Immature natural killer cell (primary cell): ENCODE measurements at regions not wholly inside any gene's neighbourhood (a gene's known extent, or its start where the extent isn't known, plus 50 kb on each side); places are given as distances from the start of the nearest gene placed in this dataset.
"Not testable (repeated sequence)": the region's sequence is repeated elsewhere in the genome, so short reads cannot be mapped to it uniquely, and the experiment has no call there.

Experiments
- DNase-seq, 3 donors: peaks; one replicate each; pipeline ENCODE4 v3.0.0; 2022; ENCODE audit warnings: mixed read lengths in 1 of 3
- H3K27ac Mint-ChIP-seq, 6 donors: one replicate each; pipeline ENCODE4 v1.8.0; 2020; ENCODE audit warnings: mixed read lengths in 6 of 6, mild to moderate bottlenecking in 5 of 6, inconsistent platforms in 4 of 6, moderate library complexity in 3 of 6
- H3K27me3 Mint-ChIP-seq, 3 donors: one replicate each; pipeline ENCODE4 v1.8.0; 2020 to 2021; ENCODE audit warnings: low read depth in 3 of 3, mild to moderate bottlenecking in 3 of 3, mixed read lengths in 3 of 3, moderate library complexity in 3 of 3, inconsistent platforms in 1 of 3
- H3K36me3 Mint-ChIP-seq, 3 donors: one replicate each; pipeline ENCODE4 v1.8.0; 2020; ENCODE audit warnings: mixed read lengths in 3 of 3, inconsistent platforms in 2 of 3, mild to moderate bottlenecking in 2 of 3
- H3K4me1 Mint-ChIP-seq, 2 donors: one replicate each; pipeline ENCODE4 v1.8.0; 2020; ENCODE audit warnings: inconsistent platforms in 2 of 2, mild to moderate bottlenecking in 2 of 2, mixed read lengths in 2 of 2, moderate library complexity in 1 of 2
- H3K4me3 Mint-ChIP-seq, 5 donors: one replicate each; pipeline ENCODE4 v1.8.0; 2020; ENCODE audit warnings: mild to moderate bottlenecking in 5 of 5, mixed read lengths in 5 of 5, inconsistent platforms in 3 of 5, moderate library complexity in 3 of 5
- H3K9me3 Mint-ChIP-seq, 6 donors: one replicate each; pipeline ENCODE4 v1.8.0; 2020; ENCODE audit warnings: mild to moderate bottlenecking in 6 of 6, mixed read lengths in 6 of 6, inconsistent platforms in 4 of 6, moderate library complexity in 3 of 6

- Mint-ChIP-seq H3K4me1 (no peaks in the 10 kb centered on the region), H3K27me3 (peaks cover 0 to 2% (median 2%) of the 10 kb centered on the region in 3 donors), H3K4me3 (no peak overlapping the region), H3K9me3 (no peaks in the 10 kb centered on the region), H3K27ac (no peak overlapping the region), H3K36me3 (no peaks in the 10 kb centered on the region)
- no peak for DNase-seq
Measured at GRCh38 chr3:178139116-178139515, 397.1 kb upstream of the KCNMB2 start.

DNA sequence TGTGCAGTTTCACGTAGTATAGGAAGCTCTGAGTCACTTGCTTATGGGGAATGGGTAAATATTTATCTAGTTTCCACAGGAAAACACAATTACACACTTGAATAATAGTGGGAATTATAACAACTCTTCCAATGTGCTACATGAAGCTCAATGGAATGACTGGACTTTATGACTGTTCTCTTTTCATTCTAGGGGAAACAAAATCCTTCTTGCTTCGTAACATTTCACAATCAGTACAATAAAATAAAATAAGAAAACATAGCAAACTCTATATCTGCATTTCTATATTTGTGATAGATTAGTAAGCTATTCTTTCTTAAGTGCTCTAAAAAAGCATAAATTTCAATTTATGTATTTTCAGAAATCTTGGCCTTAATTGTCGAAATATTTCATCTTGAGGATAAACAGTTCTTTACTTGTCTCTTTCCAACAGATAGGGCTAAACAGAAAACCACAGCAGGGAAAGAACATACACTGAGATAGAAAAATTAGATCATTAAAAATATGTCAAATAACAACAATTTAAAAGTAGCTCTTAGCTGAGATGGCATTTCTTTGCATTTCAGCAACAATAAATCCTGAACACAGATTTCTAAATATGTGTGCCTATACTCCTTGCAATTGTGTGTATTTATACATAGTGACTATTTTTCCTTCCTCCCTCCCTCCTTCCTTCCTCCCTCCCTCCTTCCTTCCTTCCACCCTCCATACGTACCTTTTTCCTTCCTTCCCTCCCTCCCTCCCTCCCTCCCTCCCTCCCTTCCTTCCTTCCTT is 395.5 kb upstream of the KCNMB2 start:
- no peak overlapping the region for H3K27ac Mint-ChIP-seq
- no peak overlapping the region for H3K4me3 Mint-ChIP-seq
- no peaks in the 10 kb centered on the region for H3K4me1 Mint-ChIP-seq
- H3K36me3 Mint-ChIP-seq, result no peaks in the 10 kb centered on the region
- peaks cover 0 to 2% (median 0%) of the 10 kb centered on the region in 3 donors for H3K27me3 Mint-ChIP-seq
- no peak for DNase-seq
- no peaks in the 10 kb centered on the region for H3K9me3 Mint-ChIP-seq

GRCh38 chr3:178141305-178141684 is 394.9 kb upstream of the KCNMB2 start:
- not testable (repeated sequence) for H3K27me3 Mint-ChIP-seq, H3K36me3 Mint-ChIP-seq, H3K9me3 Mint-ChIP-seq, H3K4me1 Mint-ChIP-seq, H3K4me3 Mint-ChIP-seq, DNase-seq, H3K27ac Mint-ChIP-seq

- H3K4me1 Mint-ChIP-seq, result no peaks in the 10 kb centered on the region
- no peak overlapping the region for H3K27ac Mint-ChIP-seq
- peaks cover 0 to 2% (median 0%) of the 10 kb centered on the region in 3 donors for H3K27me3 Mint-ChIP-seq
- H3K4me3 Mint-ChIP-seq, result no peak overlapping the region
- no peak for DNase-seq
- H3K9me3 Mint-ChIP-seq, result no peaks in the 10 kb centered on the region
- H3K36me3 Mint-ChIP-seq, result no peaks in the 10 kb centered on the region
Measured at GRCh38 chr3:178146406-178146831, 389.8 kb upstream of the KCNMB2 start.

DNA sequence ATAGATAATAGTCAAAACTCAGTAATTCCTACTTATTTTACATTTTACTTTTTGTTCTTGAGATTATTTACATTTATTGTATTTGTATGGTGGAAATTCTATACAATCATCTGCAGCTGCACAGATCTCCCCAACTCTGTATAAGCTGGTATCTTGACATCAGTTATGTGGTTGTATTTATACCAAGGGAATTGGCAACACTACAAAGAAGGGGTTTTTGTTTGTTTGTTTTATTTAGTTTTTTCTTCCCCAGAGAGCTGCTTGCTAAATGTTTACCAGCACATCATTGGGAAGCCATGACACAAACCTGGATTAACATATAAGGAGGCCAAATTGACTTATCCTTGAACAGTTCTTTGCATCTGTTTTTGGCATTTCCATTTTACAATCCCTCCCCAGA is 389.2 kb upstream of the KCNMB2 start:
- Mint-ChIP-seq H3K27me3 (peaks cover 0 to 2% (median 0%) of the 10 kb centered on the region in 3 donors), H3K36me3 (no peaks in the 10 kb centered on the region), H3K4me3 (no peak overlapping the region), H3K4me1 (no peaks in the 10 kb centered on the region), H3K27ac (no peak overlapping the region), H3K9me3 (no peaks in the 10 kb centered on the region)
- no peak for DNase-seq

DNA sequence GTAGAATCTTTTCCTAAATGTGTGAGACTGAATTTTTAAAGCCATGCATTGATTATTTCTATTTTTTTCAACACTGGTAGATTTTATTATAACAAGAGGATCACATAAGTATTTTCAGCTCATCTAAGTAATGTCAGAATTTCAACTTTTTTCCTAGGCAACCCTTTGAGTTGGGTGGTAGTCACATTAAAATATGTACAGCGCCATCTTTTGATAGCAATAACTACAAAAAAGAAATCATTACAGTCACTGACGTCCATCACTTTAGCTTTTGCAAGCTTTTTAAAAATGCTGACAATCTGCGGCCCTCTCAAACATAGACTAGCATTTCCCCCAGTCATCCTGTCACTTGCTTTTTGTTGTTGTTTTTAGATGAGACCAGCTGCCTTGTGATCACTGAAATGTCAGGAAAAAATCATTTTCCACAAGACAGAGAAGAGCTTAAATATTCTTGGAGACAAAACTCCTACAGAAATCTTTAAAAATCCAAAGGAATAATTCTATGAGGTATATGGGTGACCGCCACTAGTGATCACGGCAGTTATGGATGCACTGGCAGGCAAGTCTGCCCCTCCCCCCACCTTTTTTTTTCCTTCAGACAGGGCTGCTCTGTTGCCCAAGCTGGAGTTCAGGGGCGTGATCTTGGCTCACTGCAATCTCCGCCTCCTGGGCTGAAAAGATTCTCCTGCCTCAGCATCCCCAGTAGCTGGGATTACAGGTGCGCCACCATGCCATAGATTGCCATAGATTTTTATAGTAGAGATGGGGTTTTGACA is 384.0 kb upstream of the KCNMB2 start:
- no peaks in the 10 kb centered on the region for H3K36me3 Mint-ChIP-seq

GRCh38 chr3:178152988-178153387 is 383.2 kb upstream of the KCNMB2 start:
- Mint-ChIP-seq H3K4me1 (no peaks in the 10 kb centered on the region), H3K4me3 (no peak overlapping the region), H3K9me3 (no peaks in the 10 kb centered on the region), H3K27ac (no peak overlapping the region), H3K27me3 (no peaks in the 10 kb centered on the region), H3K36me3 (no peaks in the 10 kb centered on the region)
- DNase-seq, result no peak

More for the DNA sequence above, 384.0 kb upstream of the KCNMB2 start:
- no peak for DNase-seq
- Mint-ChIP-seq H3K4me1 (no peaks in the 10 kb centered on the region), H3K27ac (no peak overlapping the region), H3K4me3 (no peak overlapping the region), H3K9me3 (no peaks in the 10 kb centered on the region), H3K27me3 (no peaks in the 10 kb centered on the region)

- peaks cover 0 to 2% (median 2%) of the 10 kb centered on the region in 3 donors for H3K27me3 Mint-ChIP-seq
- no peaks in the 10 kb centered on the region for H3K36me3 Mint-ChIP-seq
- H3K9me3 Mint-ChIP-seq, result no peaks in the 10 kb centered on the region
- no peaks in the 10 kb centered on the region for H3K4me1 Mint-ChIP-seq
- no peak overlapping the region for H3K27ac Mint-ChIP-seq
- no peak for DNase-seq
- H3K4me3 Mint-ChIP-seq, result no peak overlapping the region
Measured at GRCh38 chr3:178155521-178155920, 380.7 kb upstream of the KCNMB2 start.

GRCh38 chr3:178156301-178156700 is 379.9 kb upstream of the KCNMB2 start:
- Mint-ChIP-seq H3K4me3 (no peak overlapping the region), H3K36me3 (peaks cover 0 to 3% (median 0%) of the 10 kb centered on the region in 3 donors), H3K4me1 (no peaks in the 10 kb centered on the region), H3K27me3 (peaks cover 2 to 6% (median 2%) of the 10 kb centered on the region in 3 donors), H3K27ac (no peak overlapping the region), H3K9me3 (peaks cover 0 to 2% (median 0%) of the 10 kb centered on the region in 6 donors)
- no peak for DNase-seq

DNA sequence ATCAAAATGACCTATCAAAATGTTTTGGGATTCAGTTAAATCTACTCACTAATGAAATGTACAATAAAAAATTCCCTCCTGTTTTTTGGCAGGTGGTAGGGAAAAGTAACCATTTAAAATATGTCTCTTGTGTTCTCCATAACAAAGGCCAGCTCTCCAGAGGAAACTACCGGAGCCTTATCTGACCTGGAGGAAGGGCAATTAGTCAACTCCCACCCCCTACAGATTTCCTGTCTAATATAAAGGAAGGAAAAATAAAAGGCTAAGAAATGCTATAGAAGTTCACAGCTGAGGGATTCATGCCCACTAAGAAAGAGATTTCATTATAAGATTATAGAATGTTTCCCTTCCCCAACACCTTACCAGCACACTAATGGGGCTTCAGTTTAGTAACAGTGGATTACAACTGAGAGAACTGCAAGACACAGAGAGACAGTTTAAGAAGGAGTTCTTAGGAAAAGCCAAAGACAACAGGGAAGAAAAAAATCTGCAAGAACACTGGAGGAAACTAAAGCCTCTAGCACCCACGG is 376.5 kb upstream of the KCNMB2 start:
- no peak for DNase-seq
- Mint-ChIP-seq H3K4me3 (no peak overlapping the region), H3K27me3 (peaks cover 5 to 10% (median 6%) of the 10 kb centered on the region in 3 donors), H3K9me3 (peaks cover 0 to 2% (median 0%) of the 10 kb centered on the region in 6 donors), H3K27ac (no peak overlapping the region), H3K36me3 (peaks cover 0 to 3% (median 0%) of the 10 kb centered on the region in 3 donors), H3K4me1 (no peaks in the 10 kb centered on the region)

- DNase-seq, result no peak
- Mint-ChIP-seq H3K36me3 (no peaks in the 10 kb centered on the region), H3K27ac (no peak overlapping the region), H3K4me3 (no peak overlapping the region), H3K9me3 (peaks cover 0 to 2% (median 0%) of the 10 kb centered on the region in 6 donors), H3K27me3 (peaks cover 0 to 3% (median 2%) of the 10 kb centered on the region in 3 donors), H3K4me1 (no peaks in the 10 kb centered on the region)
Measured at GRCh38 chr3:178169421-178169820, 366.8 kb upstream of the KCNMB2 start.

GRCh38 chr3:178170698-178171535 is 365.3 kb upstream of the KCNMB2 start:
- no peak for DNase-seq
- peaks cover 0 to 2% (median 0%) of the 10 kb centered on the region in 6 donors for H3K9me3 Mint-ChIP-seq
- no peak overlapping the region for H3K27ac Mint-ChIP-seq
- H3K27me3 Mint-ChIP-seq, result peaks cover 0 to 3% (median 2%) of the 10 kb centered on the region in 3 donors
- no peaks in the 10 kb centered on the region for H3K36me3 Mint-ChIP-seq
- no peaks in the 10 kb centered on the region for H3K4me1 Mint-ChIP-seq
- no peak overlapping the region for H3K4me3 Mint-ChIP-seq

- H3K36me3 Mint-ChIP-seq, result no peaks in the 10 kb centered on the region
- H3K4me3 Mint-ChIP-seq, result no peak overlapping the region
- peaks cover 0 to 2% (median 0%) of the 10 kb centered on the region in 6 donors for H3K9me3 Mint-ChIP-seq
- peaks cover 0 to 3% (median 2%) of the 10 kb centered on the region in 3 donors for H3K27me3 Mint-ChIP-seq
- H3K27ac Mint-ChIP-seq, result no peak overlapping the region
- DNase-seq, result no peak
- H3K4me1 Mint-ChIP-seq, result no peaks in the 10 kb centered on the region
Measured at GRCh38 chr3:178172121-178172520, 364.1 kb upstream of the KCNMB2 start.
